ENCODE measurements at regions not wholly inside any gene's neighbourhood (a gene's known extent, or its start where the extent isn't known, plus 50 kb on each side); places are given as distances from the start of the nearest gene placed in this dataset.

GRCh38 chr5:56406221-56406620, 173.1 kb upstream of the ANKRD55 start:
- TF ChIP-seq ZNF77 (CRISPR knock-in tag; IDR thresholded peaks at IDR 0.05), result no peak
- TF ChIP-seq CTCF (IDR thresholded peaks at IDR 0.05 in 2 of 3, conservative IDR thresholded peaks at IDR 0.05 in 1 of 3; ENCODE audit: insufficient read depth in 2 of 3, low read depth in 1 of 3, low read length in 3 of 3), result no peak
- no peak for TF ChIP-seq POLR2A (conservative IDR thresholded peaks at IDR 0.05)
- no peak for TF ChIP-seq FOS (IDR thresholded peaks at IDR 0.05; ENCODE audit: extremely low read depth, insufficient read length)
- TF ChIP-seq ZNF184 (CRISPR knock-in tag; IDR thresholded peaks at IDR 0.05), result no peak
- no peak for TF ChIP-seq HDAC1 (IDR thresholded peaks at IDR 0.05)
- no peak for TF ChIP-seq BHLHE40 (IDR thresholded peaks at IDR 0.05; ENCODE audit: low read length)
- TF ChIP-seq COPS2 (conservative IDR thresholded peaks at IDR 0.05), result no peak

Data from K562 (cell line).